B cell (primary cell): ENCODE measurements at regions not wholly inside any gene's neighbourhood (a gene's known extent, or its start where the extent isn't known, plus 50 kb on each side); places are given as distances from the start of the nearest gene placed in this dataset.

Experiments used
- CTCF ChIP-seq: fragments of 200-600 bp; IDR thresholded peaks from one replicate; pipeline ENCODE4 v1.8.0; 2022; ENCODE audit warnings: antibody characterized with exemption, mild to moderate bottlenecking
- EZH2 ChIP-seq: IDR thresholded peaks from 2 replicates; pipeline ENCODE4 v1.6.1; 2012; ENCODE audit warnings: borderline replicate concordance, low read depth, mild to moderate bottlenecking, moderate library complexity, low read length; ENCODE audit not compliant: insufficient read depth, poor library complexity, severe bottlenecking

- TF ChIP-seq EZH2, result no peak
- TF ChIP-seq CTCF, result no peak
Measured at GRCh38 chr4:14877246-14878225, 124.7 kb upstream of the CPEB2 start.
